GM12873 (cell line): ENCODE measurements at regions not wholly inside any gene's neighbourhood (a gene's known extent, or its start where the extent isn't known, plus 50 kb on each side); places are given as distances from the start of the nearest gene placed in this dataset.

Experiments
- TF ChIP-seq, protein P1 (sequence below): IDR thresholded peaks from 2 replicates; pipeline ENCODE4 v1.5.1; 2012; ENCODE audit warnings: low read depth, mild to moderate bottlenecking, moderate library complexity, low read length, control low read depth; ENCODE audit not compliant: insufficient read depth; ENCODE audit errors: missing control alignments

GRCh38 chr5:92402956-92403702 lies 1020.0 kb upstream of the ARRDC3 start:
- TF ChIP-seq, protein P1, sequence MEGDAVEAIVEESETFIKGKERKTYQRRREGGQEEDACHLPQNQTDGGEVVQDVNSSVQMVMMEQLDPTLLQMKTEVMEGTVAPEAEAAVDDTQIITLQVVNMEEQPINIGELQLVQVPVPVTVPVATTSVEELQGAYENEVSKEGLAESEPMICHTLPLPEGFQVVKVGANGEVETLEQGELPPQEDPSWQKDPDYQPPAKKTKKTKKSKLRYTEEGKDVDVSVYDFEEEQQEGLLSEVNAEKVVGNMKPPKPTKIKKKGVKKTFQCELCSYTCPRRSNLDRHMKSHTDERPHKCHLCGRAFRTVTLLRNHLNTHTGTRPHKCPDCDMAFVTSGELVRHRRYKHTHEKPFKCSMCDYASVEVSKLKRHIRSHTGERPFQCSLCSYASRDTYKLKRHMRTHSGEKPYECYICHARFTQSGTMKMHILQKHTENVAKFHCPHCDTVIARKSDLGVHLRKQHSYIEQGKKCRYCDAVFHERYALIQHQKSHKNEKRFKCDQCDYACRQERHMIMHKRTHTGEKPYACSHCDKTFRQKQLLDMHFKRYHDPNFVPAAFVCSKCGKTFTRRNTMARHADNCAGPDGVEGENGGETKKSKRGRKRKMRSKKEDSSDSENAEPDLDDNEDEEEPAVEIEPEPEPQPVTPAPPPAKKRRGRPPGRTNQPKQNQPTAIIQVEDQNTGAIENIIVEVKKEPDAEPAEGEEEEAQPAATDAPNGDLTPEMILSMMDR, result no peak

GRCh38 chr5:92402045-92402444 lies 1018.9 kb upstream of the ARRDC3 start:
- TF ChIP-seq, protein P1, result no peak

DNA sequence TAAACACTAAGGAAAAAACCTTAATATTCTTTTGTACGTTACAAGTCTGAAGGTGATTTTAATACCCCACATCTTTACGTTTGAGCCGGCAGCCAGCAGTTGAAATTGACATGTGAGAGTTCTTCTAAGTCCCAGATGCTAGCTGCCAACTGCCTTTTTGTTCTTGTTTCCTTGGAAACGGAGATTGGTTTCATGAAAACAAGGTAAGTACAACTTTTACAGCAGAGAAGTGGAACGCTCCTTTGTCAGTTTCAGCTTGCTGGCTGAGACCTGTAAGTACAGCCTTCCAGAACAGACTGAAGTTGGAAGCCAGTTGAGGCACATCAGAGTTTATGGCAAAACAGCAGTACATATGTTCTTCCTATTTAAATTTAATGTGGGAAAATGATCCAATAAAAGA lies 1018.4 kb upstream of the ARRDC3 start:
- TF ChIP-seq, protein P1, result no peak

DNA sequence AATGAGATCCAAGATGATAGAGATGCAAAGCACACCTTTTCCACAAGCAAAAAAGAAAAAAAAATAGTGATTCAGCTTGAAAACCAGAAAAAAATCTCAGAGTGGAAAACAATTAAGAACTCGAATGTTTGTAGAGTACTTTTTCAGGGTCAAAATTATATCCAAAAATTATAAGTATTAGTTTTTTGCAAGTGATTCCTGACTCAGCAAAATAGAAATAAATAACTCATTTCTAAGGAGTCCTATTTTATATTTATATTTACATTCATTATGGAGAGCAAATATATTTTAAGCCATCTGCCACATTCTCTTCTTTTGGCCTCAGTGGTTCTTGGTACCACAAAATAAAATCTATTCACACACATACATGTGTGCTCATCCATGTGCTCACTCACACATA lies 1011.8 kb upstream of the ARRDC3 start:
- TF ChIP-seq, protein P1, result no peak

DNA sequence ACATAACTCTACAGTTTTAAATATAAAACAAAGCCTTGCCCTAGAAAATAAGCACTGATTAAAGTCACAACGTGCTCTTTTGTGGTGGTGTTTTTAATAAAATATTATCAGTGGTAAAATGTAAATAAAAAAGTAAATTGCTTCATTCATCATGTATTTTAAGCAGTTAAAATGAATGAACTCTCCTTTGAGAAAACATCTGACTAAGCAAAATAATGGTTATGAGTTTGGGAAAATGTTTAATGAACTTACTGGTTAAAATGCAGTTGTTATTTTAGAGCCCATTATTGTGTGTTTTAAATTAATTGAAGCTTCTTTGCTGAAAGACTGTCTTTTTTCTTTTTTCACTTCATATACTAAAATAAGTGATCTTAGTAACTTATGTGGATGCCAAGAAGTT lies 1007.5 kb upstream of the ARRDC3 start:
- TF ChIP-seq, protein P1, result no peak

- TF ChIP-seq, protein P1, result no peak
Observed at GRCh38 chr5:92380069-92380770, 997.1 kb upstream of the ARRDC3 start.

GRCh38 chr5:92378966-92379611 lies 996.0 kb upstream of the ARRDC3 start:
- TF ChIP-seq, protein P1, result no peak
